ENCODE measurements at regions not wholly inside any gene's neighbourhood (a gene's known extent, or its start where the extent isn't known, plus 50 kb on each side); places are given as distances from the start of the nearest gene placed in this dataset.

DNA sequence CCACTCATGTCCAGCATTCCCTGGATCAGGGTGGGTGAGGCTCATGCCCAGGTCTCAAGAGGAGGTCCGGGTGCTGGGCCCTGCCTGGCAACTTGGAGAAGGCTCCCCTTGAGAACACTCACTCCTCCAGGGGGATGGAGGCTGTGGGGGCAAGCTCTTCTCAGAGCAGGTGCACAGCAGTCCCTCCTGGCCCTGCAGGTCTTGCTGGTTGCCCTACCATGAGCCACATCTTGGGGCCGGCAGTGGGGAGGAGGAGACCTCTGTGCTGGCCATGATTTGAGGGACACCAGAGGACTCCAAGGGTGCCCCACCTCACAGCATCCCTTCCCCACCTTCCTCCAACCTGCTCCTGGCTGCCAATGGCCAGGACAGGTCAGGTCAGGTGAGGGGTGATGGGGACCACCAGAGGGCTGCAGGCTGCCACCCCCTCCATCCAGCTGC is 87.4 kb upstream of the RET start:
- TF ChIP-seq EZH2 (IDR thresholded peaks at IDR 0.05; ENCODE audit: low read depth): no peak
- TF ChIP-seq, protein P1, sequence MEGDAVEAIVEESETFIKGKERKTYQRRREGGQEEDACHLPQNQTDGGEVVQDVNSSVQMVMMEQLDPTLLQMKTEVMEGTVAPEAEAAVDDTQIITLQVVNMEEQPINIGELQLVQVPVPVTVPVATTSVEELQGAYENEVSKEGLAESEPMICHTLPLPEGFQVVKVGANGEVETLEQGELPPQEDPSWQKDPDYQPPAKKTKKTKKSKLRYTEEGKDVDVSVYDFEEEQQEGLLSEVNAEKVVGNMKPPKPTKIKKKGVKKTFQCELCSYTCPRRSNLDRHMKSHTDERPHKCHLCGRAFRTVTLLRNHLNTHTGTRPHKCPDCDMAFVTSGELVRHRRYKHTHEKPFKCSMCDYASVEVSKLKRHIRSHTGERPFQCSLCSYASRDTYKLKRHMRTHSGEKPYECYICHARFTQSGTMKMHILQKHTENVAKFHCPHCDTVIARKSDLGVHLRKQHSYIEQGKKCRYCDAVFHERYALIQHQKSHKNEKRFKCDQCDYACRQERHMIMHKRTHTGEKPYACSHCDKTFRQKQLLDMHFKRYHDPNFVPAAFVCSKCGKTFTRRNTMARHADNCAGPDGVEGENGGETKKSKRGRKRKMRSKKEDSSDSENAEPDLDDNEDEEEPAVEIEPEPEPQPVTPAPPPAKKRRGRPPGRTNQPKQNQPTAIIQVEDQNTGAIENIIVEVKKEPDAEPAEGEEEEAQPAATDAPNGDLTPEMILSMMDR (conservative IDR thresholded peaks at IDR 0.05): no peak
- Histone ChIP-seq H2AFZ (no peak overlapping the region), H3K9me2 (ENCODE audit: insufficient read depth) (no peaks in the 10 kb centered on the region), H3K4me3 (no peak overlapping the region), H3F3A (ENCODE audit: insufficient read depth, low read depth) (no peaks in the 10 kb centered on the region), H3K9me3 (ENCODE audit: insufficient read depth, low read depth) (no peaks in the 10 kb centered on the region), H3K27ac (no peak overlapping the region), H3K4me2 (no peak overlapping the region), H4K20me1 (ENCODE audit: insufficient read depth) (no peaks in the 10 kb centered on the region), H3K27me3 (ENCODE audit: insufficient read depth, low read depth) (no peaks in the 10 kb centered on the region), H3K36me3 (ENCODE audit: low read depth) (no peaks in the 10 kb centered on the region), H3K4me1 (replicated peaks; ENCODE audit: insufficient read depth) (no peaks in the 10 kb centered on the region), H3K79me2 (ENCODE audit: low read depth) (no peaks in the 10 kb centered on the region)
- BruUV-seq (replicated peaks): no TSS peak
- CTCF ChIA-PET: no interaction called here
- DNase-seq: no peak
- POLR2A ChIA-PET (ENCODE audit: unreplicated experiment): no interaction called here
- intact Hi-C loops (cut with micrococcal nuclease; ENCODE audit: unreplicated experiment): no loop called here

DNA sequence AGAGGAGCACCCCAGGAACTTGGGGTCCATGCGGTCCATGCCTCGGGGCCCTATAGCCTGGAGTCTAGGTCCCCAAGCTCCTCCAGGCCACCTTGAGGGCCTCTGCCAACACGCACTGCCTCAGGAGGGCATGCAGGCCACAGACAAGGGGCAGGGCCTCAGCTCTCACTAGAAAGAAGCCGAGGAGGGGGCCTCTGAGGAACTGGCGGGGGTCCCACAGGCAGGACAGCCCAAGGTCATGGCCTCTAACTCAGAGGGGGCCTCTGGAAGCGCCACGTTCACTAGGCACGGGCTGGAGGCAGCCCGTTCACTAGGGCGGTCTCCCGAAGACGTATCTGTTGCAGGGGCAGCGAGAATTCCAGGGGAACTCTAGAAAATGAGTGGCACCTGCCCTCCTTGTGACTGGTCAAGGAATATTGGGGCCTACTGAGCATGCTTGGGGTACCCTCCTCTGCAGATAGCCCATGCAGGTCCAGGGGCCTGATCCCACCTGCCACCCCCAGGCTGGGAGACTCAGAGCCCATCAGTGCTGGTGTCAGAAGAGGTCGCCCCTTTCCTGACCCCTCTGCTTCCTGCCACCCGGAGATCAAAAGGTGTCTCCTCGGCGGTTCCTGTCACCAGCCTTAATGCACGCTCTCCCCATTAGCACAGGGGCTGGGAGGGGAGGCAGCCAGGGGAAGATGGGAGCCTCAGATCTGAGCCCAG is 86.7 kb upstream of the RET start:
- Histone ChIP-seq H2AFZ (no peak overlapping the region), H3F3A (ENCODE audit: insufficient read depth, low read depth) (no peaks in the 10 kb centered on the region), H3K9me2 (ENCODE audit: insufficient read depth) (no peaks in the 10 kb centered on the region), H3K79me2 (ENCODE audit: low read depth) (no peaks in the 10 kb centered on the region), H3K4me1 (replicated peaks; ENCODE audit: insufficient read depth) (no peaks in the 10 kb centered on the region), H3K27ac (no peak overlapping the region), H3K36me3 (ENCODE audit: low read depth) (no peaks in the 10 kb centered on the region), H3K4me3 (no peak overlapping the region), H3K27me3 (ENCODE audit: insufficient read depth, low read depth) (no peaks in the 10 kb centered on the region), H4K20me1 (ENCODE audit: insufficient read depth) (no peaks in the 10 kb centered on the region), H3K9me3 (ENCODE audit: insufficient read depth, low read depth) (no peaks in the 10 kb centered on the region), H3K4me2 (no peak overlapping the region)
- ChIA-PET POLR2A (ENCODE audit: unreplicated experiment) (no interaction called here), CTCF (no interaction called here)
- BruUV-seq (replicated peaks): no TSS peak
- no peak for DNase-seq
- intact Hi-C loops (cut with micrococcal nuclease; ENCODE audit: unreplicated experiment): no loop called here
- no peak for TF ChIP-seq EZH2 (IDR thresholded peaks at IDR 0.05; ENCODE audit: low read depth)
- TF ChIP-seq, protein P1 (conservative IDR thresholded peaks at IDR 0.05): no peak

DNA sequence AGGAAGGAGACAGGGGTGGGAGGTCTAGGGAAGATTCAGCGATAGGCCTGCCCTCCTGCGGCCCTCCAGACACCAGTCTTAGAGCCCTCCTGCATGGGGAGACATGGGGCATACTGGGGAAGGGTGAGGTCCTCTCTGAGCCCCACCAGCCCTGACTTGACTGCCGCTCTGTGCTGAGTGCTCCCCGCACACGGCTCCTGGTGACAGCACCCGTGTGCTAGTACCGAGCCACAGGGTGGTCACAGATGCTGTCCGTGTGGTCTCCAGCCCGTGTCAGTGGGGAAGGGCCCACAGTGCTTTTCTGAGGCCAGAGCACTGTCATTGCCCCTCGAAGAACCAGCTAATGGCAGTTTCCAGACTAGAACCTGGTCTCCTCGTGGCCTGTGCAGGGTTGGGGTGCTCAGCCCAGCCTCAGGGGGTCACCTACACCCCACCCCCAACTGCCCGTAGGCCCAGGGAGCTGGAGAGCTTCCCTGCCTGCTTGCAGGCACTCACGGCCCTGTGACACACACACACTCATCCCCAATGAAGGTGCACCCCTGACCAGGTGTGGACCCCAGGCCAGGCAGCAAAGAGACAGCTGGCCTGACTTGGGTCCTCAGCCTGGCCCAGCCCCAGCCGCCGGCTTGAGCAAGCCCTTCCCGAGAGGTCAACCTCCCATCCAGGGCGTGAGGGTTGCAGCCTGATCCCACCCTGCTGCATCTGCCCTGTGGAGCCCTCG is 86.0 kb upstream of the RET start:
- no peak for TF ChIP-seq EZH2 (IDR thresholded peaks at IDR 0.05; ENCODE audit: low read depth)
- TF ChIP-seq, protein P1 (conservative IDR thresholded peaks at IDR 0.05): no peak
- Histone ChIP-seq H3K27me3 (ENCODE audit: insufficient read depth, low read depth) (no peaks in the 10 kb centered on the region), H3K9me2 (ENCODE audit: insufficient read depth) (no peaks in the 10 kb centered on the region), H3K9me3 (ENCODE audit: insufficient read depth, low read depth) (no peaks in the 10 kb centered on the region), H4K20me1 (ENCODE audit: insufficient read depth) (no peaks in the 10 kb centered on the region), H3K27ac (no peak overlapping the region), H3K79me2 (ENCODE audit: low read depth) (no peaks in the 10 kb centered on the region), H3F3A (ENCODE audit: insufficient read depth, low read depth) (no peaks in the 10 kb centered on the region), H3K36me3 (ENCODE audit: low read depth) (no peaks in the 10 kb centered on the region), H3K4me1 (replicated peaks; ENCODE audit: insufficient read depth) (no peaks in the 10 kb centered on the region), H3K4me2 (no peak overlapping the region), H3K4me3 (no peak overlapping the region), H2AFZ (no peak overlapping the region)
- DNase-seq: no peak
- POLR2A ChIA-PET (ENCODE audit: unreplicated experiment): no interaction called here
- intact Hi-C loops (cut with micrococcal nuclease; ENCODE audit: unreplicated experiment): no loop called here
- BruUV-seq (replicated peaks): no TSS peak
- CTCF ChIA-PET: no interaction called here

Data from PC-9 (cell line).